Activated CD4-positive, alpha-beta T cell treated with anti-CD3 and anti-CD28 coated beads, Interleukin-2, Interleukin-6, amounts not matched to agents 100 ng/mL and 50 ng/mL, durations not matched to agents 16 hours and 8 hours (primary cell): ENCODE measurements at regions not wholly inside any gene's neighbourhood (a gene's known extent, or its start where the extent isn't known, plus 50 kb on each side); places are given as distances from the start of the nearest gene placed in this dataset.

Experiments
- DNase-seq: peaks from one replicate; pipeline ENCODE4 v3.0.0-alpha.2; 2020

DNA sequence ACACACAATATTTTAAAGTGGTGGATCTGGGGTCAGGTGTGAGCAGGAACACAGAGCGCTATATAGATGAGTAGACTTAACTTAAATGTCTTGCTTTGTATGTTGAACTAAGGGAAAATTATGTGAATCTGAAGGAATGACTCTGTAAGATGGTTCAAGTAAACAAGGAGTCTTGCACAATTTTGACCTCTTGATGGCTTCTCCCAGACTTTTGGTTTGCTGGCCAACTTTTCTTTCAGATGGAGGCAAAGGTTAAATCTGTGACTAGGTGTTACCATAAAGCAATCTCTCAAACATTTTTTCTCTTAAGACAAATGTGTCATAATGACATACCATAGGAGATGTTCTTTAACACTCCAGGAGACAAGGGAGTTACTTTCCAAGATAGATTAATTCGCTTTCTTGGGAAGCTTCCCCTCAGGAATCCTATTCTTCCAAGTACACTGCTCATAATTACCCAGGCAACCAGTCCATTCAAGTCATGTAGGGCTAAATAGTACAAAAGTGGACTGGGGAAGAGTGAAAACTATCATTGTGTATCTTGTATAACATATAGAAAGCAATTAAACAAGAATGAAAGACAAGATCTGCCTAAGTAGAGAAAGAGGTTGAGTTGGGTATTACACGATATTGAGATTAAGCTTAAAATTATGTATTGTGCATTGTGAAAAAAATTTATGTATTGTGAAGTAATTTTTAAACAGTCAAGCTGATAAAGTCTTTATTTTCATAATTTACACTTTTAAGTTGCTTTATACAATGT is 60.3 kb upstream of the SLC27A6 start:
- DNase-seq = no peak

- DNase-seq = peak; percentile 58
Observed at GRCh38 chr5:128905568-128906110, 59.6 kb upstream of the SLC27A6 start.

GRCh38 chr5:128913551-128913950 is 51.7 kb upstream of the SLC27A6 start:
- peak; percentile 19 for DNase-seq
